Esophagus (tissue), 2 donors: ENCODE measurements at regions not wholly inside any gene's neighbourhood (a gene's known extent, or its start where the extent isn't known, plus 50 kb on each side); places are given as distances from the start of the nearest gene placed in this dataset.

Experiments used
- H3K27ac ChIP-seq, 2 donors: one replicate each; pipeline ENCODE4 v1.5.1; 2013; ENCODE audit warnings: low read depth in 2 of 2, mild to moderate bottlenecking in 2 of 2, inconsistent platforms in 1 of 2, low read length in 1 of 2, moderate library complexity in 1 of 2
- H3K27me3 ChIP-seq, 2 donors: one replicate each; pipeline ENCODE4 v1.6.1; 2013; ENCODE audit warnings: low read length in 2 of 2, control low read depth in 1 of 2, mild to moderate bottlenecking in 1 of 2; ENCODE audit not compliant: insufficient read depth in 2 of 2, control insufficient read depth in 1 of 2
- H3K36me3 ChIP-seq, 2 donors: one replicate each; pipeline ENCODE4 v1.6.1; 2013; ENCODE audit warnings: low read length in 1 of 2; ENCODE audit not compliant: control insufficient read depth in 2 of 2, insufficient read depth in 2 of 2
- H3K4me1 ChIP-seq, 2 donors: one replicate each; pipeline ENCODE4 v1.6.1; 2013; ENCODE audit warnings: low read length in 1 of 2; ENCODE audit not compliant: control insufficient read depth in 2 of 2, insufficient read depth in 2 of 2
- H3K4me3 ChIP-seq, 2 donors: one replicate each; pipeline ENCODE4 v1.5.1; 2013; ENCODE audit warnings: low read length in 2 of 2, mild to moderate bottlenecking in 2 of 2, low read depth in 1 of 2, moderate library complexity in 1 of 2
- H3K9me3 ChIP-seq, 2 donors: one replicate each; pipeline ENCODE4 v1.6.1; 2013; ENCODE audit warnings: mild to moderate bottlenecking in 2 of 2, low read depth in 1 of 2, low read length in 1 of 2, moderate library complexity in 1 of 2; ENCODE audit not compliant: control insufficient read depth in 2 of 2, insufficient read depth in 1 of 2
- WGBS, 2 donors: extraction: QIAGEN DNeasy Blood & Tissue Kit; methylation state at CpG; one replicate each; pipeline ENCODE4 v1.1.7; 2013; 5-methylcytosine and 5-hydroxymethylcytosine counted together
- donor health status: healthy with polysubstance abuse.
- donor health status: Bipolar disorder and iron deficiency.

DNA sequence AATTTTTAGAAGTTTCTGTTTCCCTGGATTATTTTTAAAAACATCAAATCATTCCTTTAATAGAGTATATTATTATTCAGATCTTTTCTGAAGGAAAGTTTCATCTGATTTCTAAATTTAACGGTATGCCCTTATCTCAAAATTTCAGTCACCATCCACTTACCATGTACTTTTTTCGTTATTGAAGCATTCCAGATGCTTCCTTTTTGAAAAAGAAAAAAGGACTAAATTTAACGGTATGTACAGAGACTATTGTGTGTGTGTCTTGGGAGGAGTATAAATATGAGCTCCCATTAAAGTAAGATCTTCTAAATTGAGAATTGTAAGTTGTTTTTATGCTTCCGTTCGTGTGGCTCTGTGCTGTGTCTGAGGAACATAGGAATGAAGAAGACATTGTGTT, 517.4 kb upstream of the GOLIM4 start:
- Histone ChIP-seq H3K4me1 (no peaks in the 10 kb centered on the region), H3K9me3 (no peaks in the 10 kb centered on the region), H3K27ac (no peak overlapping the region), H3K4me3 (no peak overlapping the region), H3K27me3 (no peaks in the 10 kb centered on the region), H3K36me3 (no peaks in the 10 kb centered on the region)
- 68 to 74% methylated on average over 5 of the region's 5 CpGs for WGBS, 2 donors

DNA sequence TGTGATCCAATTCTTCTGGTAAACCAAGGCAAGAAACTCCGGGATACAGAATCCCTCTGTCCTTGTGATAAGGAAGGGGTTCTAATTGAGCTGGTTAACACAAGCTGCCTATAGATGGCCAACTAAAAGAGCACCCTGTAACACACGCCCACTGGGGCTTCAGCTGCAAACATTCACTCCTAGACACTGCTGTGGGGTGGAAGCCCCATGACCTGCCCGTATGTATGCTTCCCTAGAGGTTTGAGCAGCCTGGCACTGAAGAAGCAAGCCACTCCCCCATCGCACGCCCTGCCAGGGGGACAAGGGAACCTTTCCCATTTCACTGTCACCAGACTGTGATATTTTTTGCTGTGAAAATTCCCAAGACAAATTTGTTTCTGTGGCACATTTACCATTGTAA, 516.9 kb upstream of the GOLIM4 start:
- H3K9me3 ChIP-seq = no peaks in the 10 kb centered on the region
- H3K27me3 ChIP-seq = no peaks in the 10 kb centered on the region
- H3K4me3 ChIP-seq = no peak overlapping the region
- 74 to 78% methylated on average over 5 of the region's 5 CpGs for WGBS, 2 donors
- no peaks in the 10 kb centered on the region for H3K36me3 ChIP-seq
- H3K27ac ChIP-seq = no peak overlapping the region
- H3K4me1 ChIP-seq = no peaks in the 10 kb centered on the region

DNA sequence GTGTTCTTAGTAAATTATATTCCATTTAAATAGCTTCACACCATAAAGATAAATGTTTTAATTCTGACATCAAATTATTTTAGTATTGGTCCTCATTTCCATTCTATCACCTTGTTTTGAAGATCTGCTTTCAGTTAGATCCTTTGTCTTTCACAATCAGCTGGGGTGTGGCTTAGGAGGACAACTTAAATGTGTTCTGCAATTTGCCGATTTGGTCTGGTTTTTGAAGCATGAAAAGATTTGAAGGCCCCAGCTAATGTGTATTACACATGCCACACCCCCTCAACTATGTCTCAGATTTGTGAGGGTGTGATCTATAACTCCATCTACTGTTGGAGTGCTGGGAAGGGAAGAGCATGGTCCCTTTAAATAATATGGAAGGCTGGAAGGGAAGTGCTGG, 516.1 kb upstream of the GOLIM4 start:
- no peaks in the 10 kb centered on the region for H3K27me3 ChIP-seq
- H3K27ac ChIP-seq = no peak overlapping the region
- H3K36me3 ChIP-seq = no peaks in the 10 kb centered on the region
- H3K4me1 ChIP-seq = no peaks in the 10 kb centered on the region
- WGBS, 2 donors = 89% methylated on average over 1 of the region's 1 CpG
- no peaks in the 10 kb centered on the region for H3K9me3 ChIP-seq
- no peak overlapping the region for H3K4me3 ChIP-seq

DNA sequence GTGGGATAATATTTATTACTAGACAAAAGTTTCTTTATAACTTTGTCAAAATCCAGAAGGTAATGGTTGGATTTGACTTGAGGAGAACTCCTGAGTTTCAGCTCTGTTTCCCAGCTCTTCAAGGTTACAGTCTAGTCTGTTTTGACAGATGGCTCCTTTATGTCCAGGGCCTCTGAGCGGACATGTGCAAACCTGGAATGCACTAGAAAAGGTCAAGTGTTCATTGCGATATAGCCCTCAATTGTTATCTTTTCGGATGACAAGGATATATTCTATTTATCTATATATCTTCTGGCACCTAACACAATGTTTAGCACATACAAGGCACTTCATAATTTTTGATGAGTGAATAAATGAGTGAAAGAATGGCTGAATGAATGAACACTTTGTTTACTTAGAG, 513.2 kb upstream of the GOLIM4 start:
- H3K4me3 ChIP-seq = no peak overlapping the region
- 87 to 92% methylated on average over 3 of the region's 3 CpGs for WGBS, 2 donors
- no peaks in the 10 kb centered on the region for H3K36me3 ChIP-seq
- H3K27me3 ChIP-seq = no peaks in the 10 kb centered on the region
- no peak overlapping the region for H3K27ac ChIP-seq
- no peaks in the 10 kb centered on the region for H3K4me1 ChIP-seq
- no peaks in the 10 kb centered on the region for H3K9me3 ChIP-seq

DNA sequence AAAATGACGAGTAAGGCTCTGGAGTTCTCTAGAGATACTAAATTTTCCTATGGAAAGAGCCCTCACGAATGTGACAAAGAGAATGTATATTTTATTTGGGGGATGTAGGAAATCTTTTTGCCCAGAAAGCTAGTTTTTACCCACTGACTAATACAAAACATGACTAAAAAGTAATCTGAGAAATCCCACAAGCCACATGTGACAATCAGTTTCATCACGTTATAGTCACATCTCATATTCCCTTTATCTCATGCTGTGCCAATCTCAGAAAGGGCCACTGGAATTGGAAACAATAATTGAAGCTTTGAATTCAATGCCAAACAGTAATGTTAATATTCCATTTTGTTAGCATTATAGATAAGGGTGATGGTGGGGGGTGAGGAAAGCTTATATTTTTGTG, 509.0 kb upstream of the GOLIM4 start:
- H3K4me3 ChIP-seq = no peak overlapping the region
- no peaks in the 10 kb centered on the region for H3K9me3 ChIP-seq
- H3K27ac ChIP-seq = no peak overlapping the region
- no peaks in the 10 kb centered on the region for H3K4me1 ChIP-seq
- H3K36me3 ChIP-seq = no peaks in the 10 kb centered on the region
- 80 to 87% methylated on average over 3 of the region's 3 CpGs for WGBS, 2 donors
- H3K27me3 ChIP-seq = no peaks in the 10 kb centered on the region

DNA sequence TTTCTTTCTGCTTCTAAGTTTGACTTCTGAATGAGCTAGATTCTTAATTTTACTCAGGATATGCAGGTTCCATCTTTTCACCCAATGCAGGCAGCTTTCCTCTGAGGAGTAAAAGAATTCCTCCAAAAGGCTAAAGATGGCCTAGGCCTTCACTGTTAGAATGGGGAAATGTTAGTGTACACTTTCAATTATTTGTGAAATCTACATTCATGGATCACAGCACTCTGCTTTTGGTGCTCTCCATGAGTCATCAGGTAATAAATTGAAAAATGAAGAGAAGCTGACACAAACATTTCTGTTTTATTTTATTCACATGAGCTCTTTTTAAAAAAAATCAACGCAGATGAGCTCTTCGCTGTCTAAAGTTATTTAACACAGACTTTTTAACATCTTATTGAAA, 502.5 kb upstream of the GOLIM4 start:
- no peak overlapping the region for H3K27ac ChIP-seq
- no peak overlapping the region for H3K4me3 ChIP-seq
- no peaks in the 10 kb centered on the region for H3K9me3 ChIP-seq
- no peaks in the 10 kb centered on the region for H3K27me3 ChIP-seq
- 87% methylated on average over 2 of the region's 2 CpGs for whole genome bisulfite sequencing, 2 donors
- no peaks in the 10 kb centered on the region for H3K36me3 ChIP-seq
- no peaks in the 10 kb centered on the region for H3K4me1 ChIP-seq

DNA sequence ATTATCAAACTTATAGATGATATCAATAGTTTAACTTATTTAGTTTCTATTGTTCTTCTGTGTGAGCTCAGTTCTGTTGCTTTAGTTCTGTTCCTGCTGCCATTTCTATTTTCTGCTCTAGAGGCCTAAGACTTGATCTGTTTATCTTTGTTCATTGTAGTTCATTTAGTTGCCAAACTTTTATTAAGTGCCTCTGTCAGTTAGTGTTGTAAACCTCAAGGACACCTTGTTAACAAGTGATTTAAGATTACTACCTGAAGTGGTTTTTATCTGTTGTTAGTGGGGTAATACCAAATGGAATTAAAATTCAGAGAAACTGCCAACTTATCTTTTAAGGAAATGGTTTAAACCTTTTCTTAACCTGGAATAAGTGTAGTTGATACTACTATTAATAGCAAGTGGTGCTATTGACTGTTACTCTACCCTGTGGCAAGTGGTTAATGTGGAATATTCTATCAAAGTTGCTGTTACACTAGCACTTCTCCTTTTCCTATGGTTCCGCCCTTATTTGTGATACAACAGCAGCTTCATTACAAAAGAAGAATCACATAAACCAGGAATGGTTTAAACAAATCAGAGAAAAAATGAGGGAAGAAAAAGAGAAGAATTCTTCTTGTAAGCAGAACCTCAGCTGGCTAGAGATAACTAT, 500.6 kb upstream of the GOLIM4 start:
- Histone ChIP-seq H3K4me1 (no peaks in the 10 kb centered on the region), H3K27ac (no peak overlapping the region), H3K27me3 (no peaks in the 10 kb centered on the region), H3K36me3 (no peaks in the 10 kb centered on the region), H3K4me3 (no peak overlapping the region), H3K9me3 (no peaks in the 10 kb centered on the region)
- WGBS, 2 donors = 83 to 86% methylated on average over 1 of the region's 1 CpG

DNA sequence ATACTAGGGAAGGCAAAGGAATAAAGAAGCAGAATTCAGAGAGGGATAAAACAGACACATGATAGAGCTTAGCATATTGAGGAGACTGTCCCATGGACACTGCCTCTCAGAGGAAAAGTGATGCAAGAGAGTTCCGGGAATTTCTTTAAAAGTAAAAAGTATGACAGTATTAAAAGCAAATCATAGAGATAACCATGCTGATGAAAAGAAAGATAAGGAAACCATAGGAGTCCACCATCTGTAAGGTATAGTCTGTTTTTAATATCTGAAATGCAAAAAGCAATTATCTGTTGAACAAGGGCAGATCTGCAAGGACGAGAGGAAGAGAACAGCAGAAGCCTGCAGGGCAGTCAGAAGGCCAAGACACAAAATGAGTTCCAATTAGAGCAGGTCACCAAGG, 495.9 kb upstream of the GOLIM4 start:
- H3K36me3 ChIP-seq = no peaks in the 10 kb centered on the region
- H3K4me3 ChIP-seq = no peak overlapping the region
- no peak overlapping the region for H3K27ac ChIP-seq
- WGBS, 2 donors = 82 to 85% methylated on average over 2 of the region's 2 CpGs
- no peaks in the 10 kb centered on the region for H3K27me3 ChIP-seq
- no peaks in the 10 kb centered on the region for H3K4me1 ChIP-seq
- no peaks in the 10 kb centered on the region for H3K9me3 ChIP-seq

DNA sequence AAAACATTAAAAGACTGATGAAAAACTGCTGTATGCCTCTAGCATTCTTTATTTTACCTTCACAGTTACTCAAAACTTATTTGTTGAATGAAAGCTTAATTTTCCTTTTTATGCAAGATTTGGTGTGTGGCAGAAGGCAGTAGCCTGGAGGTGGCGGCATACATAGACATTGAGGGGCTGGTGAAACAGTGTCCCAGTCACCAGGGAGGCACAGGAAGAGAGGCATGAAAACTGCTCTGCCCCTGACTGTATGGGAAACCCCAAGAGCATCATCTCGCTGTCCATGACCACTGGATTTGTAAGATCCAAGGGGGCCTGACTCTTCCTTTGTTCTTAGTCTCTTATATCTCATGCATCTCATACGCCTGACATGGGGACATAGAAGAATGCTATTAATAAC, 493.7 kb upstream of the GOLIM4 start:
- WGBS, 2 donors = 84 to 86% methylated on average over 3 of the region's 3 CpGs
- no peaks in the 10 kb centered on the region for H3K36me3 ChIP-seq
- no peaks in the 10 kb centered on the region for H3K9me3 ChIP-seq
- no peak overlapping the region for H3K27ac ChIP-seq
- H3K27me3 ChIP-seq = no peaks in the 10 kb centered on the region
- H3K4me1 ChIP-seq = no peaks in the 10 kb centered on the region
- no peak overlapping the region for H3K4me3 ChIP-seq

DNA sequence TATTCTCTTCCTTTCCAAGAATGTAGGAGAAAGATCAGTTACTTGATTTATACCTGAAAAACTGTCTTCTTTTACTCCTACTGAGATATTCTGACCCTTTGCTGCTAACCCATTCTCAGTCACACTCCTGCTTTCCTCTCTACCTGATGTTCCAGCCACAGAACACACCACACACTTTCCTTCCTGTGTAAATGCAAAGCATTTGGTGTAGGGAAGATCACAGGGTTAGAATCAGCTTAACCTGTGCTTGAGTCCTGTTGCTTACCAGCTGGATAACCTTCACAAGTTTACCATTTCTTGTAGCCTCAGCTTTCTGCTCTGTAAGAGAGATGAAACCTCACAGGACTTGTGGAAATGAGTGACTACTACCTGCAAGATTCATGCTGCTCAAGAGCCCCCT, 489.8 kb upstream of the GOLIM4 start:
- Histone ChIP-seq H3K4me1 (no peaks in the 10 kb centered on the region), H3K9me3 (no peaks in the 10 kb centered on the region), H3K4me3 (no peak overlapping the region), H3K36me3 (no peaks in the 10 kb centered on the region), H3K27me3 (no peaks in the 10 kb centered on the region), H3K27ac (no peak overlapping the region)
